ENCODE measurements at regions not wholly inside any gene's neighbourhood (a gene's known extent, or its start where the extent isn't known, plus 50 kb on each side); places are given as distances from the start of the nearest gene placed in this dataset.

GRCh38 chrX:38890326-38890725 lies 89.1 kb downstream of the MID1IP1 start:
- DNase-seq, result no peak

GRCh38 chrX:38890963-38891362 lies 89.7 kb downstream of the MID1IP1 start:
- DNase-seq, result no peak

GRCh38 chrX:38891641-38892413 lies 90.6 kb downstream of the MID1IP1 start:
- no peak for DNase-seq

GRCh38 chrX:38893441-38893840 lies 92.2 kb downstream of the MID1IP1 start:
- no peak for DNase-seq

- DNase-seq, result no peak
Measured at GRCh38 chrX:38895775-38896174, 94.5 kb downstream of the MID1IP1 start.

GRCh38 chrX:38896724-38897298 lies 95.6 kb downstream of the MID1IP1 start:
- DNase-seq, result no peak

- DNase-seq, result no peak
Measured at GRCh38 chrX:38898261-38898660, 97.0 kb downstream of the MID1IP1 start.

GRCh38 chrX:38899650-38900049 lies 98.4 kb downstream of the MID1IP1 start:
- no peak for DNase-seq

- DNase-seq, result no peak
Measured at GRCh38 chrX:38900719-38901118, 99.5 kb downstream of the MID1IP1 start.

GRCh38 chrX:38902972-38903492 lies 101.8 kb downstream of the MID1IP1 start:
- DNase-seq, result no peak

GRCh38 chrX:38916801-38917200 lies 115.5 kb downstream of the MID1IP1 start:
- DNase-seq, result no peak

- DNase-seq, result no peak
Measured at GRCh38 chrX:38917954-38918353, 116.7 kb downstream of the MID1IP1 start.

- DNase-seq, result no peak
Measured at GRCh38 chrX:38919202-38919601, 117.9 kb downstream of the MID1IP1 start.

- DNase-seq, result no peak
Measured at GRCh38 chrX:38919853-38920528, 118.7 kb downstream of the MID1IP1 start.

- no peak for DNase-seq
Measured at GRCh38 chrX:38923451-38923969, 122.3 kb downstream of the MID1IP1 start.

- DNase-seq, result no peak
Measured at GRCh38 chrX:38927592-38927991, 126.3 kb downstream of the MID1IP1 start.

GRCh38 chrX:38929966-38930421 lies 128.7 kb downstream of the MID1IP1 start:
- DNase-seq, result no peak

- DNase-seq, result no peak
Measured at GRCh38 chrX:38930474-38930873, 129.2 kb downstream of the MID1IP1 start.

GRCh38 chrX:38935561-38935960 lies 134.3 kb downstream of the MID1IP1 start:
- DNase-seq, result no peak

- no peak for DNase-seq
Measured at GRCh38 chrX:38937400-38937799, 136.1 kb downstream of the MID1IP1 start.

- no peak for DNase-seq
Measured at GRCh38 chrX:38937926-38938325, 136.7 kb downstream of the MID1IP1 start.

GRCh38 chrX:38939067-38939466 lies 137.8 kb downstream of the MID1IP1 start:
- DNase-seq, result no peak

- DNase-seq, result no peak
Measured at GRCh38 chrX:38940547-38940946, 139.3 kb downstream of the MID1IP1 start.

GRCh38 chrX:38941675-38942074 lies 140.4 kb downstream of the MID1IP1 start:
- DNase-seq, result no peak
